C4-2B (cell line): ENCODE measurements at regions not wholly inside any gene's neighbourhood (a gene's known extent, or its start where the extent isn't known, plus 50 kb on each side); places are given as distances from the start of the nearest gene placed in this dataset.

Experiments
- CTCF ChIP-seq: fragments of 450-650 bp; conservative IDR thresholded peaks from 2 replicates; pipeline ENCODE4 v1.5.1; 2017; ENCODE audit warnings: mild to moderate bottlenecking
- ZFX ChIP-seq: fragments of 450-650 bp; IDR thresholded peaks from 2 replicates; pipeline ENCODE4 v1.6.1; 2017

DNA sequence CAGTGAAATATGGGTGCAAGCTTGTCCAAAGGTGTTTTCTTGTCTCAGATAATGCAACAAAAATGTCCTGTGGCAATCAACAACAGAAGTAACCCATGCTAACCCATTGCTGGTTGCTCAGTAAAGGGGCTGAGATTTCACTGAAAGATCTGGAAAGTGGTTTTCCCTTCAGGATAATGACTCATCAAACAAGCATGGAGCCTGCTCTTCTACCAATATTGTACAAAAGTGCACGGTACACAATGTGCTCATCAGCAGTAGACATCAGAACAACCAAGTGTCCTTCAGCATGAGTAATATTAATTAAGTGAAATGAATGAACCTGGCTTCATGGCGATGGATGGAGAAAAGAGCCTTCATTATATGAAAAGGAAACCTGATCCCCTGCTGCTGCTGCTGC lies 287.1 kb upstream of the NEBL start:
- TF ChIP-seq CTCF (no peak), ZFX (no peak)
